Osteoblast (primary cell): ENCODE measurements at regions not wholly inside any gene's neighbourhood (a gene's known extent, or its start where the extent isn't known, plus 50 kb on each side); places are given as distances from the start of the nearest gene placed in this dataset.

Source experiments
- DNase-seq: peaks from one replicate; pipeline ENCODE4 v3.0.0; 2011; ENCODE audit warnings: low spot score, mixed read lengths; ENCODE audit not compliant: insufficient read length; ENCODE audit errors: missing footprints
- H2AFZ ChIP-seq: 2 replicates; pipeline ENCODE4 v1.6.0; 2011; ENCODE audit warnings: mild to moderate bottlenecking, low read length
- H3K27ac ChIP-seq: 2 replicates; pipeline ENCODE4 v1.5.1; 2011; ENCODE audit warnings: mild to moderate bottlenecking, low read depth, low read length, moderate library complexity
- H3K27me3 ChIP-seq: 2 replicates; pipeline ENCODE4 v1.6.0; 2012; ENCODE audit warnings: mild to moderate bottlenecking, control low read depth, inconsistent platforms, low read length, moderate library complexity; ENCODE audit not compliant: insufficient read depth
- H3K36me3 ChIP-seq: 2 replicates; pipeline ENCODE4 v1.5.1; 2011; ENCODE audit warnings: mild to moderate bottlenecking, low read length, control low read depth, moderate library complexity; ENCODE audit not compliant: insufficient read depth
- H3K4me1 ChIP-seq: 2 replicates; pipeline ENCODE4 v1.5.1; 2011; ENCODE audit warnings: mild to moderate bottlenecking, low read length, control low read depth, moderate library complexity; ENCODE audit not compliant: insufficient read depth
- H3K4me2 ChIP-seq: 2 replicates; pipeline ENCODE4 v1.6.0; 2011; ENCODE audit warnings: mild to moderate bottlenecking, low read length; ENCODE audit not compliant: insufficient read depth
- H3K4me3 ChIP-seq: fragments of 200-600 bp; sonication (generic); 3 replicates; pipeline ENCODE4 v1.5.1; 2012; ENCODE audit warnings: mild to moderate bottlenecking, low read length, inconsistent platforms; ENCODE audit not compliant: insufficient read depth
- H3K79me2 ChIP-seq: 2 replicates; pipeline ENCODE4 v1.6.0; 2012; ENCODE audit warnings: mild to moderate bottlenecking, low read length, control low read depth, inconsistent platforms; ENCODE audit not compliant: insufficient read depth
- H3K9me3 ChIP-seq: 2 replicates; pipeline ENCODE4 v1.5.1; 2011; ENCODE audit warnings: low read depth, low read length, control low read depth
- H4K20me1 ChIP-seq: 2 replicates; pipeline ENCODE4 v1.6.0; 2012; ENCODE audit warnings: mild to moderate bottlenecking, low read length, control low read depth; ENCODE audit not compliant: insufficient read depth
- TF ChIP-seq, protein P1 (sequence below): IDR thresholded peaks from 2 replicates; pipeline ENCODE4 v1.5.1; 2011; ENCODE audit warnings: mild to moderate bottlenecking, low read depth, low read length, moderate library complexity; ENCODE audit errors: extremely low read depth

GRCh38 chr5:17004441-17005106, 68.5 kb upstream of the MYO10 start:
- Histone ChIP-seq H3K27ac (peak overlapping the region; percentile 34), H4K20me1 (no peaks in the 10 kb centered on the region), H3K4me2 (peak overlapping the region; percentile 53), H3K4me3 (peak overlapping the region; percentile 38), H3K36me3 (no peaks in the 10 kb centered on the region), H2AFZ (peak overlapping the region; percentile 78), H3K27me3 (no peaks in the 10 kb centered on the region), H3K4me1 (peaks cover 28% of the 10 kb centered on the region), H3K9me3 (no peaks in the 10 kb centered on the region), H3K79me2 (no peaks in the 10 kb centered on the region)
- DNase-seq, result peak; percentile 60
- TF ChIP-seq, protein P1, sequence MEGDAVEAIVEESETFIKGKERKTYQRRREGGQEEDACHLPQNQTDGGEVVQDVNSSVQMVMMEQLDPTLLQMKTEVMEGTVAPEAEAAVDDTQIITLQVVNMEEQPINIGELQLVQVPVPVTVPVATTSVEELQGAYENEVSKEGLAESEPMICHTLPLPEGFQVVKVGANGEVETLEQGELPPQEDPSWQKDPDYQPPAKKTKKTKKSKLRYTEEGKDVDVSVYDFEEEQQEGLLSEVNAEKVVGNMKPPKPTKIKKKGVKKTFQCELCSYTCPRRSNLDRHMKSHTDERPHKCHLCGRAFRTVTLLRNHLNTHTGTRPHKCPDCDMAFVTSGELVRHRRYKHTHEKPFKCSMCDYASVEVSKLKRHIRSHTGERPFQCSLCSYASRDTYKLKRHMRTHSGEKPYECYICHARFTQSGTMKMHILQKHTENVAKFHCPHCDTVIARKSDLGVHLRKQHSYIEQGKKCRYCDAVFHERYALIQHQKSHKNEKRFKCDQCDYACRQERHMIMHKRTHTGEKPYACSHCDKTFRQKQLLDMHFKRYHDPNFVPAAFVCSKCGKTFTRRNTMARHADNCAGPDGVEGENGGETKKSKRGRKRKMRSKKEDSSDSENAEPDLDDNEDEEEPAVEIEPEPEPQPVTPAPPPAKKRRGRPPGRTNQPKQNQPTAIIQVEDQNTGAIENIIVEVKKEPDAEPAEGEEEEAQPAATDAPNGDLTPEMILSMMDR, result no peak

- H3K79me2 ChIP-seq, result no peaks in the 10 kb centered on the region
- no peaks in the 10 kb centered on the region for H3K9me3 ChIP-seq
- H3K27me3 ChIP-seq, result no peaks in the 10 kb centered on the region
- H3K27ac ChIP-seq, result peak overlapping the region; percentile 34
- H4K20me1 ChIP-seq, result no peaks in the 10 kb centered on the region
- peak overlapping the region; percentile 53 for H3K4me2 ChIP-seq
- H3K4me1 ChIP-seq, result peaks cover 28% of the 10 kb centered on the region
- no peaks in the 10 kb centered on the region for H3K36me3 ChIP-seq
- peak overlapping the region; percentile 78 for H2AFZ ChIP-seq
- peak overlapping the region; percentile 38 for H3K4me3 ChIP-seq
- TF ChIP-seq, protein P1, result no peak
- DNase-seq, result no peak
Measured at GRCh38 chr5:17005107-17005828, 69.2 kb upstream of the MYO10 start.

GRCh38 chr5:17012289-17012688, 76.2 kb upstream of the MYO10 start:
- DNase-seq, result no peak
- H3K36me3 ChIP-seq, result no peaks in the 10 kb centered on the region
- no peak overlapping the region for H3K27ac ChIP-seq
- H3K79me2 ChIP-seq, result no peaks in the 10 kb centered on the region
- no peaks in the 10 kb centered on the region for H3K9me3 ChIP-seq
- H4K20me1 ChIP-seq, result no peaks in the 10 kb centered on the region
- H3K4me1 ChIP-seq, result no peaks in the 10 kb centered on the region
- TF ChIP-seq, protein P1, result no peak
- no peak overlapping the region for H2AFZ ChIP-seq
- H3K4me2 ChIP-seq, result no peak overlapping the region
- H3K27me3 ChIP-seq, result no peaks in the 10 kb centered on the region
- H3K4me3 ChIP-seq, result no peak overlapping the region

DNA sequence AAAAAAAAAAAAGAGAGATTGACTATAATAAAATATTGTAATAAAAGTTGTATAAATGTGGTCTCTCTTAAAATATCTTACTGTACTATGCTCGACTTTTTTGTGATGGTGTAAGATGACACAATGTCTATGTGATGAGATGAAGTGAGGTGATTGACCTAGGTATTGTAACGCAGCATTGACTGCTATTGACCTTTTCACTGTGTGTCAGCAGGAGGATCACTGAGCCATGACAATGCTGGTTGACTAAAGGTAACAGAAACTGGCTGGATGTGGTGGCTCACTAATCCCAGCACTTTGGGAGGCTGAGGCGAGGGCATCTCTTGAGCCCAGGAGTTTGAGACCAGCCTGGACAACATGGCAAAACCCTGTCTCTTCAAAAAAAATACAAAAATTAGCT, 78.6 kb upstream of the MYO10 start:
- Histone ChIP-seq H3K27me3 (no peaks in the 10 kb centered on the region), H4K20me1 (no peaks in the 10 kb centered on the region), H2AFZ (no peak overlapping the region)

More for the DNA sequence above, 78.6 kb upstream of the MYO10 start:
- Histone ChIP-seq H3K9me3 (no peaks in the 10 kb centered on the region), H3K79me2 (no peaks in the 10 kb centered on the region), H3K4me2 (no peak overlapping the region), H3K4me3 (no peak overlapping the region), H3K36me3 (no peaks in the 10 kb centered on the region), H3K27ac (no peak overlapping the region), H3K4me1 (no peaks in the 10 kb centered on the region)
- TF ChIP-seq, protein P1, result no peak
- DNase-seq, result no peak
